Middle frontal gyrus (tissue), 1 donor: ENCODE measurements at regions not wholly inside any gene's neighbourhood (a gene's known extent, or its start where the extent isn't known, plus 50 kb on each side); places are given as distances from the start of the nearest gene placed in this dataset.

Experiments used
- DNase-seq: peaks from one replicate; pipeline ENCODE4 v3.0.0-alpha.2; 2015; ENCODE audit warnings: low spot score; ENCODE audit errors: extremely low spot score

GRCh38 chr2:104749856-104750460 is 104.0 kb upstream of the POU3F3 start:
- DNase-seq, result no peak

GRCh38 chr2:104752504-104752903 is 101.4 kb upstream of the POU3F3 start:
- no peak for DNase-seq

- DNase-seq, result no peak
Observed at GRCh38 chr2:104755026-104755878, 98.7 kb upstream of the POU3F3 start.

- DNase-seq, result no peak
Observed at GRCh38 chr2:104756118-104756517, 97.8 kb upstream of the POU3F3 start.

GRCh38 chr2:104757056-104757455 is 96.9 kb upstream of the POU3F3 start:
- no peak for DNase-seq

GRCh38 chr2:104758199-104758620 is 95.7 kb upstream of the POU3F3 start:
- no peak for DNase-seq

GRCh38 chr2:104762031-104762430 is 91.9 kb upstream of the POU3F3 start:
- no peak for DNase-seq

- no peak for DNase-seq
Observed at GRCh38 chr2:104766683-104767082, 87.2 kb upstream of the POU3F3 start.

GRCh38 chr2:104768694-104769093 is 85.2 kb upstream of the POU3F3 start:
- no peak for DNase-seq

GRCh38 chr2:104769096-104769495 is 84.8 kb upstream of the POU3F3 start:
- no peak for DNase-seq

GRCh38 chr2:104772996-104773395 is 80.9 kb upstream of the POU3F3 start:
- DNase-seq, result no peak

- DNase-seq, result no peak
Observed at GRCh38 chr2:104774631-104775030, 79.3 kb upstream of the POU3F3 start.

GRCh38 chr2:104777721-104778120 is 76.2 kb upstream of the POU3F3 start:
- no peak for DNase-seq

- DNase-seq, result no peak
Observed at GRCh38 chr2:104781151-104781550, 72.8 kb upstream of the POU3F3 start.

GRCh38 chr2:104784264-104784663 is 69.7 kb upstream of the POU3F3 start:
- no peak for DNase-seq

- DNase-seq, result no peak
Observed at GRCh38 chr2:104786204-104786603, 67.7 kb upstream of the POU3F3 start.

- DNase-seq, result no peak
Observed at GRCh38 chr2:104786821-104787220, 67.1 kb upstream of the POU3F3 start.

GRCh38 chr2:104787298-104788065 is 66.4 kb upstream of the POU3F3 start:
- DNase-seq, result no peak

GRCh38 chr2:104788742-104789455 is 65.0 kb upstream of the POU3F3 start:
- no peak for DNase-seq

- DNase-seq, result no peak
Observed at GRCh38 chr2:104790100-104790811, 63.7 kb upstream of the POU3F3 start.
